ENCODE measurements at regions not wholly inside any gene's neighbourhood (a gene's known extent, or its start where the extent isn't known, plus 50 kb on each side); places are given as distances from the start of the nearest gene placed in this dataset.

GRCh38 chr2:18502142-18502541, 58.3 kb downstream of the RDH14 start:
- TF ChIP-seq MZF1 (tag by site-specific recombination; IDR thresholded peaks at IDR 0.05; ENCODE audit: borderline replicate concordance) (no peak), IKZF3 (tag by site-specific recombination; IDR thresholded peaks at IDR 0.05) (no peak), ZNF274 (IDR thresholded peaks at IDR 0.05; ENCODE audit: low read length) (no peak), ZNF274 (tag by site-specific recombination; IDR thresholded peaks at IDR 0.05; ENCODE audit: borderline replicate concordance) (no peak), CTCF (tag by site-specific recombination; IDR thresholded peaks at IDR 0.05) (no peak), SETDB1 (IDR thresholded peaks at IDR 0.05; ENCODE audit: insufficient read length, low read length) (no peak), ZNF704 (tag by site-specific recombination; IDR thresholded peaks at IDR 0.05) (no peak), ZNF600 (tag by site-specific recombination; IDR thresholded peaks at IDR 0.05) (no peak), ZNF658 (tag by site-specific recombination; IDR thresholded peaks at IDR 0.05) (no peak)
- TF ChIP-seq, protein P1, sequence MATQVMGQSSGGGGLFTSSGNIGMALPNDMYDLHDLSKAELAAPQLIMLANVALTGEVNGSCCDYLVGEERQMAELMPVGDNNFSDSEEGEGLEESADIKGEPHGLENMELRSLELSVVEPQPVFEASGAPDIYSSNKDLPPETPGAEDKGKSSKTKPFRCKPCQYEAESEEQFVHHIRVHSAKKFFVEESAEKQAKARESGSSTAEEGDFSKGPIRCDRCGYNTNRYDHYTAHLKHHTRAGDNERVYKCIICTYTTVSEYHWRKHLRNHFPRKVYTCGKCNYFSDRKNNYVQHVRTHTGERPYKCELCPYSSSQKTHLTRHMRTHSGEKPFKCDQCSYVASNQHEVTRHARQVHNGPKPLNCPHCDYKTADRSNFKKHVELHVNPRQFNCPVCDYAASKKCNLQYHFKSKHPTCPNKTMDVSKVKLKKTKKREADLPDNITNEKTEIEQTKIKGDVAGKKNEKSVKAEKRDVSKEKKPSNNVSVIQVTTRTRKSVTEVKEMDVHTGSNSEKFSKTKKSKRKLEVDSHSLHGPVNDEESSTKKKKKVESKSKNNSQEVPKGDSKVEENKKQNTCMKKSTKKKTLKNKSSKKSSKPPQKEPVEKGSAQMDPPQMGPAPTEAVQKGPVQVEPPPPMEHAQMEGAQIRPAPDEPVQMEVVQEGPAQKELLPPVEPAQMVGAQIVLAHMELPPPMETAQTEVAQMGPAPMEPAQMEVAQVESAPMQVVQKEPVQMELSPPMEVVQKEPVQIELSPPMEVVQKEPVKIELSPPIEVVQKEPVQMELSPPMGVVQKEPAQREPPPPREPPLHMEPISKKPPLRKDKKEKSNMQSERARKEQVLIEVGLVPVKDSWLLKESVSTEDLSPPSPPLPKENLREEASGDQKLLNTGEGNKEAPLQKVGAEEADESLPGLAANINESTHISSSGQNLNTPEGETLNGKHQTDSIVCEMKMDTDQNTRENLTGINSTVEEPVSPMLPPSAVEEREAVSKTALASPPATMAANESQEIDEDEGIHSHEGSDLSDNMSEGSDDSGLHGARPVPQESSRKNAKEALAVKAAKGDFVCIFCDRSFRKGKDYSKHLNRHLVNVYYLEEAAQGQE (tag by site-specific recombination; IDR thresholded peaks at IDR 0.05), result no peak
- TF ChIP-seq, protein P2, sequence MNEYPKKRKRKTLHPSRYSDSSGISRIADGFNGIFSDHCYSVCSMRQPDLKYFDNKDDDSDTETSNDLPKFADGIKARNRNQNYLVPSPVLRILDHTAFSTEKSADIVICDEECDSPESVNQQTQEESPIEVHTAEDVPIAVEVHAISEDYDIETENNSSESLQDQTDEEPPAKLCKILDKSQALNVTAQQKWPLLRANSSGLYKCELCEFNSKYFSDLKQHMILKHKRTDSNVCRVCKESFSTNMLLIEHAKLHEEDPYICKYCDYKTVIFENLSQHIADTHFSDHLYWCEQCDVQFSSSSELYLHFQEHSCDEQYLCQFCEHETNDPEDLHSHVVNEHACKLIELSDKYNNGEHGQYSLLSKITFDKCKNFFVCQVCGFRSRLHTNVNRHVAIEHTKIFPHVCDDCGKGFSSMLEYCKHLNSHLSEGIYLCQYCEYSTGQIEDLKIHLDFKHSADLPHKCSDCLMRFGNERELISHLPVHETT (tag by site-specific recombination; IDR thresholded peaks at IDR 0.05), result no peak

Data from HEK293 (cell line).